HTR-8/SVneo (cell line): ENCODE measurements at regions not wholly inside any gene's neighbourhood (a gene's known extent, or its start where the extent isn't known, plus 50 kb on each side); places are given as distances from the start of the nearest gene placed in this dataset.
"Not testable (repeated sequence)": the region's sequence is repeated elsewhere in the genome, so short reads cannot be mapped to it uniquely, and the experiment has no call there.

Experiments
- DNase-seq: peaks from one replicate; pipeline ENCODE4 v3.0.0; 2011; ENCODE audit warnings: low spot score, mixed read lengths; ENCODE audit not compliant: insufficient read length
- FAIRE-seq: peaks from 2 replicates; lab custom pipeline; 2011; peaks lifted over from hg19 to GRCh38; lab: Jason Lieb, UNC

DNA sequence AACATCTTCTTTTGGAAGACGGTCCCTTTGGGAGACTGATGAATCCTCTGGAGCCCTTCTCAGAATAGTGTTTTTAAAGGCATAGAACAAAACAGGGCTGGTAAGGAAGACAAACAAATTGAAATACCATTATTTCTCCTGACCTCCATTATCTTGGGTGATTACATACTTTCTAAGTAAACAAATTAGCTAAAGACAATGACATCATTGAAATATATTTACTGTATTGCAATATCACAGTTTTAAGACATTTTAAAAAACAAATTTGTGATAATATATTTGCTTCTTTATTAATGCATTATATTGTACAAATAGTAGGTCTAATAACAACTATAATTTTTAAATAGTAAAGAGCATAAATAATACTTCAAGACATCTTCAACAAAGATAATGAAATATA is 152.2 kb upstream of the CDK1 start:
- no peak for DNase-seq
- FAIRE-seq, result no peak

- DNase-seq (no peak), FAIRE-seq (peak; percentile 66)
These were observed 154.7 kb upstream of the CDK1 start for GRCh38 chr10:60623627-60624026.

DNA sequence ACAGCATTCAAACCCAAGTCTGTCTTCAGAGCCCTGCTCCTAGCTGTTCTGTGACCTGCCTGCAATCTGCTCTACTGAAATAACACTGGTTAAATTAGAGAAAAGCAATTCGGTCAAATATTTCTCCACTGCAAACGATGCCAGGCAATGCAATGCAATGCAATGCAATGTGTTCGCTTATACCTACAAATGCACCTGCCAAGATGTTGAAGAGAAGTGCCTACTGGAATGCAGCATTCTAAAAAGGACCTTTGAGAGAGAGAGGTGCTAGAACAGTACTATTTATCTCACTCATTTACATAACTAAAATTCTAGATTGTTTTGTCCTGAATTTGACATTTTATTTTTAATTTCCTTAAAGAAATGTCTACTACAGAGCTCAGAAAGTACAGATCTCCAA is 157.3 kb upstream of the CDK1 start:
- FAIRE-seq, result no peak
- DNase-seq, result no peak

DNA sequence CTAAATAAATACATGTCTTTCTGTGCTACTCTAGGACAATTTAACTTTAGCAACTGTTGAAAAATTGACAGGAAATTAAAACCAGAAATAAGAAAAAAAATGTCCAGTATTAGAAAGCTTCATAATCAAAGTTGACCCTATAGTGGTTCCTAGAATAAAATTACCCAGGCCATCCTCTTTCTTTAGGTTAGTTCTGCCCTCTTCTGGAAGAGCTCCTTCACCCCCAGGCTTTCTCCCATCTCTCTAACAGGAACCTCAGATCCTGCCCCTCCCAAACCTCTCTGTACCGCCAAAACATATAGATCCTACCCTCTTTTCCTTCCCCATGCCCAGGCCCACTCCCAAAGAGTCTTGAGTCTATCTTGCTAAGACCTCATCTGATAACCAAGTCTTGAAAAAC is 159.4 kb upstream of the CDK1 start:
- DNase-seq, result no peak
- no peak for FAIRE-seq

DNA sequence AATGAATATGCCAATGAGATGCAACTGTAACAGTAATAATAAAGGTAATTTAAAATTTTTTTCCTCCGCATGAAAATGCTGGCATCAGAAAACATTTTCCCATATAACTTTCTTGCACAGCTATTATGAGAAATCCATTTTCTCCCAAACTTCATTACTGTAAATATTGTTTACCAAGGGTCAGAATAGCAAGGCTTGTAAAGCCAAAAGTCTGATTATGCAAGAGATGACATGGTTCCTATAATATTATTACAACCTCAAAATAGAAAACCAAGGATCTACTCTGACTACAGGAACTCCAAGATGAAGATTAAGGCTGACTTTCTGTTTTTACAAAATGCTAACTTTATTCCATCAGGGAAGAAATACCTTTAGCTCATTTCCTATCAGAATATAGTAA is 162.7 kb upstream of the CDK1 start:
- DNase-seq, result no peak
- FAIRE-seq, result no peak

DNA sequence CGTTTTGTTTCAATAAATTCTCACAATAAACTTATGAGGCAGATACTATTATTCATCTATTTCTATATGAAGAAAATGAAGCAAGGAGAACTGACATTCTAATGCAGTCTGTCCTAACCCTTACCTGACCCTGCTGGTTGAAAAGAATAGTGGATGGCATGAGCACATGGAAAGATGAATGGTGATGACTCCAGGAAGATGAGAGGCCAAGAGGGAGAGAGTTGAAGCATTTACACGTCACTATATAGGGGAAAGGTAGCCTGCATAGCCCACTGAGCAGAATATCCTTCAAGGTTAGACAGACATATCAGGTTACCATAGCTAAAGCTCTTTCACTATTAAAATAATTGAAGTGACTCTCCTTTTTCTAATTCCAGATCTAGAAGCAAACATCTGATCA is 163.9 kb upstream of the CDK1 start:
- DNase-seq (no peak), FAIRE-seq (no peak)

- FAIRE-seq, result no peak
These were observed 164.8 kb upstream of the CDK1 start for GRCh38 chr10:60613434-60613833.

DNA sequence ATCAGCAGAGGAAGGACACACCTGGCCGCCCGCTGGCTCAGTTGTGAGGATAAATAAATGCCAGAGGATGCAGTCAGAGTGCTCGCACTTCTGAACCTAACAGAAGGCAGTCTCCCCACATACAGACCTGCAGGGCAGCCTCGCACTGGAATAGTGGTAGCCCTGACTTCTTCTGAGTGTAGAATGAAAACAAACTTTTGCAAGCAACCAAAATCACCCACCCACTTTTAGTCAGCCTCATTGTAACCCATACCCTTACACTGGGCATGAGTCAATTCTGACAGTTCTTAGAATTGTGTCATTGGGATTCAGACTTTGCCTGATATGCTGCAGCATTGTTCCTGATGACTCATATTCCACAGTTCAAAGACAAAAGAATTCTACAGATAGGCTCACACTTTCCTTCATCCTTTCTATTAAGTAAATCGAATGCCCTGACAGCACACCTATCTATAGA is 167.0 kb upstream of the CDK1 start:
- FAIRE-seq, result peak; percentile 23
- peak; percentile 36 for DNase-seq

More at GRCh38 chr10:60613434-60613833, 164.8 kb upstream of the CDK1 start:
- no peak for DNase-seq

- DNase-seq (no peak), FAIRE-seq (no peak)
These were observed 170.9 kb upstream of the CDK1 start for GRCh38 chr10:60607372-60607771.

- FAIRE-seq, result no peak
These were observed 171.8 kb upstream of the CDK1 start for GRCh38 chr10:60606343-60607080.

GRCh38 chr10:60605476-60605875 is 172.8 kb upstream of the CDK1 start:
- FAIRE-seq (no peak), DNase-seq (no peak)

More at GRCh38 chr10:60606343-60607080, 171.8 kb upstream of the CDK1 start:
- no peak for DNase-seq

DNA sequence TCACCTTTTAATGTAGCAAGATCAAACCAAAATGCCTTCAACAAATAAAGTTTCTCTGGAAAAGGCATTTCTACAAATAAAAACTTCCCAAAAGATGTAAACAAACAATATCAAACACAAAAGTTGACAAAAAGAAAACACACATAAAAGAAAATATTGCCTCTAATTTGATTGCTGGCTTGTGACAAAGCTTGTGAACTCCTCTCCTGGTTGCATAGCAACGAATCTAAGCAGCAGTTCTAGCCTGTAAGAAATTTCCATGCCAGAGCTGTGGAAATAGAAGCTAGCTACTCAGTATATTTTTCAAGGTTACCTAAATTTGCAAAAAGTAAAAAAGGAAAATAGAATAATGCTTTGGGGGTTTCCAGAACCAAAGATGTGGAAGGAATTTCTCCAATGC is 173.9 kb upstream of the CDK1 start:
- DNase-seq, result no peak
- FAIRE-seq, result no peak

- FAIRE-seq (no peak), DNase-seq (no peak)
These were observed 180.8 kb upstream of the CDK1 start for GRCh38 chr10:60597513-60597912.

DNA sequence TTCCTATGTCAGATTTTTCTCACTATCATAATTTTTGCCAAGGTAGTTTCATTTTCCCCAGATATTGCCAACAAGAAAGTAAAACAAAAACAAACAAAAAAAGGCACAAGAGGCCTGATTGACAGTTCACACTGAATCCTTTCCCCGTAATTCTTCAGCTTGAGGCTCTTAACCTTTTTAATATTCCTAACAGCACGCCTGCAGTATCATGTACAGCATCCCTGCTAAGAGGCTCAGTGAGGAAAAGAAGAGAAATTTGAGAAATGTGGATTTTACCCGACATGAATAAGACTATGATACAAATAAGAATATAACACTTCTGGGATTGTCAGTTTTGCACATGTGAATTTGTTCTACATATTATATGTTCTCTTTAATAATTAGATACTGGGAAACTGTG is 182.4 kb upstream of the CDK1 start:
- DNase-seq (no peak), FAIRE-seq (no peak)

DNA sequence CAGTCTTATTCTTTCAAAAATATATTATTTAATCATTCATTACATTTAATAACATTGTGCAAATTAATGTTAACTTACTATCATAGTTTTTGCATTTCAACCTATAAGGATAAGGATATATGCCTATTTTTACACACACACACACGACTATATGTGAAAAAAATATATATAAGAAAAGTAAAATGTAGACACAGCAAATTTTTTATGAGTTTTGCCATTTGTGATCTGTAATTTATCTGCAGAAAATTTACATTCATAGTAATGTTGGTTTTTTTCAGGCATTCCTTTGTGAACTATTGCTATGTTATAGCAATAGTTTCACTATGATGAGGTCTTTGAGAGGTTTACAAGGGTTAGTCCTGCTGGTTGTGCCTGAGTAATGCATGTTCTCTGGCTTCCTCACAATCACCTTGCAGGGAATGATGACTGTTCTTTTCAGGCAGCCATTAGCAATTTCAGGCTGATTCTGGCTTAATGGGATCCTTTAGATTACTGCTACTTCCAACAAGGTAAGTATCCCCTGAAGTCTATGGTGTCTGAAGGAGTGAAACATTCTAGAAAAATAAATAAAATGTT is 183.7 kb upstream of the CDK1 start:
- no peak for FAIRE-seq
- no peak for DNase-seq

DNA sequence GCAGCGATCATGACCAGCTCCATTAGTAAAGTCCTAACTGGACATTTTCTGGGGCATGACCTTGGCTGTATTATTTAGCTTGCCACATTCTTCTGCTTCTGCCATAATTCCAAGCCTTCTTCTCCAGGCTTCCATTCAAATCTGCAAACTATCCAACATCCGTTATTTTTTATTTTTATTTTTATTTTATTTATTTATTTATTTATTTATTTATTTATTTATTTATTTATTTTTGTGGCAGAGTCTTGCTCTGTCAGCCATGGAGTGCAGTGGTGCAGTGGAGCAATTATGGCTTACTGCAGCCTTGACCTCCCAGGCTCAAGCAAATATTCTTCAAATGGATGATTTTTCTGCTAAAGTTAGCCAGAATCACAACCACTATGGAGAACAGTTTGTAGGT is 187.2 kb upstream of the CDK1 start:
- FAIRE-seq (no peak), DNase-seq (no peak)

DNA sequence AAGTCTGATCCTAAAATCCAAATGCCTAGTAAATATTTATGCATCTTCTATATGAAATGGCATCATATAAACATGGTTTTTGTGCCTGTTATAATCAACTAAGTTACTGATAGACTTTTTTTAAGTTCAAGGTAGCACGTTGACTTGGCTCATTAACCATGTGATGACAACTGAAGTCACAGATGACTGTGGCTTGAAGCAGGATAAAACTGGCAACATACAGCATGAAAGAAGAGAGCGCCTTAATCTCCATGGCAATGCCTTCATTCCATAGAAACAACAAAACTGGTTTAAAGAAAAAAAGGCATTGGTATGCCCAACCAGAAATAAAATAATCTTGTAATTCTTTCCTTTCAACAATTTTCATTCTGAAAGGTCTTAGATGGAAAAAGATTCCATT is 188.9 kb upstream of the CDK1 start:
- no peak for DNase-seq
- no peak for FAIRE-seq

DNA sequence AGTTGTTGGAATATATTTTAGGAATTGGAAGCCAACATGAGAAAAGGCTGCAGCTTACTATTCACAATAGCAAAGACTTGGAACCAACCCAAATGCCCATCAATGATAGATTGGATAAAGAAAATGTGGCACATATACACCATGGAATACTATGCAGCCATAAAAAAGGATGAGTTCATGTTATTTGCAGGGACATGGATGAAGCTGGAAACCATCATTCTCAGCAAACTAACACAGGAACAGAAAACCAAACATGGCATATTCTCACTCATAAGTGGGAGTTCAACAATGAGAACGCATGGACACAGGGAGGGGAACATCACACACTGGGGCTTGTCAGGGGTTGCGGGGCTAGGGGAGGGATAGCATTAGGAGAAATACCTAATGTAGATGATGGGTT is 192.1 kb upstream of the ANK3 start:
- not testable (repeated sequence) for FAIRE-seq, DNase-seq

GRCh38 chr10:60578217-60578616 is 188.5 kb upstream of the ANK3 start:
- DNase-seq (no peak), FAIRE-seq (no peak)

GRCh38 chr10:60576130-60577069 is 186.7 kb upstream of the ANK3 start:
- DNase-seq (no peak), FAIRE-seq (no peak)

- no peak for FAIRE-seq
These were observed 185.4 kb upstream of the ANK3 start for GRCh38 chr10:60575105-60575504.

More at GRCh38 chr10:60575105-60575504, 185.4 kb upstream of the ANK3 start:
- no peak for DNase-seq
